GM23248 (cell line): ENCODE measurements at regions not wholly inside any gene's neighbourhood (a gene's known extent, or its start where the extent isn't known, plus 50 kb on each side); places are given as distances from the start of the nearest gene placed in this dataset.

Source experiments
- EZH2 ChIP-seq: fragments of 200-600 bp; sonication (generic); IDR thresholded peaks from 2 replicates; pipeline ENCODE4 v1.6.1; 2018; ENCODE audit warnings: antibody characterized with exemption, mild to moderate bottlenecking; ENCODE audit not compliant: insufficient read depth, poor library complexity, severe bottlenecking
- EZH2phosphoT487 ChIP-seq: fragments of 200-600 bp; sonication (generic); IDR thresholded peaks from 2 replicates; pipeline ENCODE4 v1.6.1; 2018; ENCODE audit warnings: antibody characterized with exemption, moderate library complexity, mild to moderate bottlenecking, low read depth; ENCODE audit not compliant: insufficient read depth

GRCh38 chr6:146893690-146894089 is 294.9 kb downstream of the ADGB start:
- TF ChIP-seq EZH2, result no peak
- no peak for TF ChIP-seq EZH2phosphoT487
